ENCODE measurements at regions not wholly inside any gene's neighbourhood (a gene's known extent, or its start where the extent isn't known, plus 50 kb on each side); places are given as distances from the start of the nearest gene placed in this dataset.

DNA sequence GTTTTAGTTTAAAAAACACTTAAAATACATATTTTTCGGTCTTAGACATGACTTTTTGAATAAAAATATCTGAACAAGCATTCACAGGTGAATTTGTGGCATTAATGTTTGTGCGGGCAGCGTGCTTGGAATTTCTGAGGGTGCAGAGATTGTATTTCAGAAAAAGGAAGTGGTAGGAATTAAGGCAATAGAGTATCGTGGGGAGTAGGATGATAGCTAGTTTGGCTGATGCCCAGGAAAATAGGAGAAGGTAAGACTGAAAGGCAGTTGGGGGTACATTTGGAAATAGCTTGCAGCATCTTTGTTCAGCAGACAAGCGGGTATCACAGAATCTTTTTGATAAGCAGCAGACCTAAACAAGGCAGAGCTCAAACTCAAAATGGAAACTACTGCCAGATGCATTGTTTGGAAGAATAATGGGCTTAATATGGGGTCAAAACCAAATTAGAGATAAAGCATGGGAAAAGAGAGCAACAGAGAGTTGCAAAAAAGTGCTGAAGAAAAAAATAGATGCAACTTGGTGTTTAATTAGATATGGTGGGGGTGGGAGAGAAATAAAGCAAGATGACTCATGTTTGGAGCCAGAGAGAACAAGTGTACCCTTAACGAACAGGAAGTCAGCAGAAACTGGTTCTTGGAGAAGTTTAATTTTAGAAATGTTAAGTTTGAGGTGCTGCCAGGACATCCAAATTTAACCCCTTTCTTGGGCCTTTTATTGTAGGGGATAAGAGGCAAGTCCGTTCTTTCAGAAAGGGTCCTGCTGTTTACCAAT lies 85.7 kb upstream of the ARRDC3 start:
- H3K9me1 ChIP-seq (replicated peaks; ENCODE audit: control insufficient read depth, extremely low read depth, insufficient read depth, low read length) = no peaks in the 10 kb centered on the region
- H3K4me1 ChIP-seq (ENCODE audit: control insufficient read depth, extremely low read depth, insufficient read depth, low read length) = no peaks in the 10 kb centered on the region
- H3K27ac ChIP-seq (ENCODE audit: insufficient read depth, low read depth, low read length) = no peak overlapping the region
- FAIRE-seq (no peak), DNase-seq (ENCODE audit: low read depth, low spot score) (no peak)
- dilution Hi-C loops (cut with MboI; ENCODE audit: extremely low pct_ligation_motif_present, low sequenced_read_pairs) = no loop called here
- H3K27me3 ChIP-seq (ENCODE audit: control insufficient read depth in 2 of 2, insufficient read depth in 2 of 2, low read length in 2 of 2) = no peaks in the 10 kb centered on the region
- H3K79me2 ChIP-seq (ENCODE audit: control insufficient read depth, insufficient read depth, low read length) = no peaks in the 10 kb centered on the region
- no peak overlapping the region for H3K9ac ChIP-seq (replicated peaks; ENCODE audit: extremely low read depth, insufficient read depth, low read length)
- H3K4me3 ChIP-seq (replicated peaks in 1 of 3; ENCODE audit: insufficient read depth in 1 of 3, low read depth in 1 of 3, low read length in 3 of 3) = no peak overlapping the region
- intact Hi-C loops (cut with micrococcal nuclease) = no loop called here
- H3K9me3 ChIP-seq (replicated peaks; ENCODE audit: control insufficient read depth, insufficient read depth, low read length) = no peaks in the 10 kb centered on the region
- ChIA-PET CTCF (interaction anchor here (1.0 kb wide), 1 partner anchor 15 kb away, joined by 3 read pairs; no protein-coding TSS in a partner anchor), POLR2A (no interaction called here)
- TF ChIP-seq JUN (IDR thresholded peaks at IDR 0.05; ENCODE audit: borderline replicate concordance, insufficient read depth, insufficient read length, low read depth) (no peak), FOS (IDR thresholded peaks at IDR 0.05; ENCODE audit: borderline replicate concordance, insufficient read depth, low read length) (peak; percentile 20)
- no peaks in the 10 kb centered on the region for H3K36me3 ChIP-seq (ENCODE audit: control insufficient read depth in 2 of 2, extremely low read depth in 1 of 2, insufficient read depth in 2 of 2, low read length in 2 of 2)
- no peaks in the 10 kb centered on the region for H4K20me1 ChIP-seq (replicated peaks; ENCODE audit: control insufficient read depth, extremely low read depth, insufficient read depth, low read length)
- no peak overlapping the region for H3K4me2 ChIP-seq (ENCODE audit: insufficient read depth, low read length)
- H2AFZ ChIP-seq (ENCODE audit: low read depth, low read length) = no peak overlapping the region
- BruUV-seq (replicated peaks) = no TSS peak

DNA sequence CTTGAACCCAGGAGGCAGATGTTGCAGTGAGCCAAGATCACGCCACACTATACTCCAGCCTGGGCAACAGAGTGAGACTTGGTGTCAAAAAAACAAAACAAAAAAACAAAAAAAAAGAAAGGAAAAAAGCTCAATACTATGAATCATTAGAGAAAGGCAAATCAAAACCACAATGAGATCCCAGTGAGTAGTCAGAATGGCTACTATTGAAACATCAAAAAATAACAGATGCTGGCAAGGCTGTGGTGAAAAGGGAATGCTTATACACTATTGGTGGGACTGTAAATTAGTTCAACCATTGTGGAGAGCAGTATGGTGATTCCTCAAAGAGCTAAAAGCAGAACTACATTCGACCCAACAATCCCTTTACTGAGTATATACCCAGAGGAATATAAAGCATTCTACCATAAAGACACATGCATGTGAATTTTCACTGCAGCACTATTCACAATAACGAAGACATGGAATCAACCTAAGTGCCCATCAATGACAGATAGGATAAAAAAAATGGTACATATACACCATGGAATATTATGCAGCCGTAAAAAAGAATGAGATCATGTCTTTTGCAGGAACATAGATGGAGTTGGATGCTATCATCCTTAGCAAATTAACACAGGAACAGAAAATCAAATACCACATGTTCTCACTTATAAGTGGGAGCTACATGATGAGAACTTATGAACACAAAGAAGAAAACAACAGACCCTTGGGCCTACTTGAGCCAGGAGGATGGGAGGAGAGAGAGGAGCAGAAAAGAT lies 81.9 kb upstream of the ARRDC3 start:
- H3K79me2 ChIP-seq (ENCODE audit: control insufficient read depth, insufficient read depth, low read length) = no peaks in the 10 kb centered on the region
- H4K20me1 ChIP-seq (replicated peaks; ENCODE audit: control insufficient read depth, extremely low read depth, insufficient read depth, low read length) = no peaks in the 10 kb centered on the region
- intact Hi-C loops (cut with micrococcal nuclease) = no loop called here
- dilution Hi-C loops (cut with MboI; ENCODE audit: extremely low pct_ligation_motif_present, low sequenced_read_pairs) = no loop called here
- H3K36me3 ChIP-seq (ENCODE audit: control insufficient read depth in 2 of 2, extremely low read depth in 1 of 2, insufficient read depth in 2 of 2, low read length in 2 of 2) = no peaks in the 10 kb centered on the region
- ChIA-PET CTCF (no interaction called here), POLR2A (no interaction called here)
- TF ChIP-seq JUN (IDR thresholded peaks at IDR 0.05; ENCODE audit: borderline replicate concordance, insufficient read depth, insufficient read length, low read depth) = no peak
- no peak for TF ChIP-seq POLR2AphosphoS5 (IDR thresholded peaks at IDR 0.05; ENCODE audit: insufficient read depth, low read depth, low read length)
- no peak for TF ChIP-seq MYC (IDR thresholded peaks at IDR 0.05; ENCODE audit: low read depth, low read length)
- no peak for TF ChIP-seq CTCF (IDR thresholded peaks at IDR 0.05; ENCODE audit: extremely low read depth in 1 of 2, insufficient read depth in 1 of 2, low read depth in 1 of 2, low read length in 2 of 2)
- no peak for TF ChIP-seq POLR2A (IDR thresholded peaks at IDR 0.05; ENCODE audit: low read depth, low read length)
- TF ChIP-seq MAX (IDR thresholded peaks at IDR 0.05; ENCODE audit: insufficient read depth, insufficient read length) = no peak
- no peak for TF ChIP-seq FOS (IDR thresholded peaks at IDR 0.05; ENCODE audit: borderline replicate concordance, insufficient read depth, low read length)
- no peaks in the 10 kb centered on the region for H3K27me3 ChIP-seq (ENCODE audit: control insufficient read depth in 2 of 2, insufficient read depth in 2 of 2, low read length in 2 of 2)
- no TSS peak for BruUV-seq (replicated peaks)
- no peak overlapping the region for H3K27ac ChIP-seq (ENCODE audit: insufficient read depth, low read depth, low read length)
- H3K4me1 ChIP-seq (ENCODE audit: control insufficient read depth, extremely low read depth, insufficient read depth, low read length) = no peaks in the 10 kb centered on the region
- no peak overlapping the region for H3K9ac ChIP-seq (replicated peaks; ENCODE audit: extremely low read depth, insufficient read depth, low read length)
- H3K9me1 ChIP-seq (replicated peaks; ENCODE audit: control insufficient read depth, extremely low read depth, insufficient read depth, low read length) = no peaks in the 10 kb centered on the region
- FAIRE-seq = no peak
- H3K4me2 ChIP-seq (ENCODE audit: insufficient read depth, low read length) = no peak overlapping the region
- H3K9me3 ChIP-seq (replicated peaks; ENCODE audit: control insufficient read depth, insufficient read depth, low read length) = no peaks in the 10 kb centered on the region
- H2AFZ ChIP-seq (ENCODE audit: low read depth, low read length) = no peak overlapping the region
- DNase-seq (ENCODE audit: low read depth, low spot score) = no peak
- H3K4me3 ChIP-seq (replicated peaks in 1 of 3; ENCODE audit: insufficient read depth in 1 of 3, low read depth in 1 of 3, low read length in 3 of 3) = no peak overlapping the region

Measured in endothelial cell of umbilical vein (primary cell).